Glutamatergic neuron (in vitro differentiated cells): ENCODE measurements at regions not wholly inside any gene's neighbourhood (a gene's known extent, or its start where the extent isn't known, plus 50 kb on each side); places are given as distances from the start of the nearest gene placed in this dataset.

ENCODE experiments used
- DNase-seq: peaks from one replicate; pipeline ENCODE4 v3.0.0; 2022
- H3K27ac Mint-ChIP-seq: one replicate; pipeline ENCODE4 v1.8.0; 2020; ENCODE audit warnings: mild to moderate bottlenecking, mixed read lengths, inconsistent platforms; ENCODE audit not compliant: unreplicated experiment
- H3K27me3 Mint-ChIP-seq: one replicate; pipeline ENCODE4 v1.8.0; 2020; ENCODE audit warnings: mild to moderate bottlenecking, moderate library complexity, mixed read lengths, inconsistent platforms; ENCODE audit not compliant: unreplicated experiment
- H3K36me3 Mint-ChIP-seq: one replicate; pipeline ENCODE4 v1.8.0; 2020; ENCODE audit warnings: mild to moderate bottlenecking, mixed read lengths, inconsistent platforms; ENCODE audit not compliant: unreplicated experiment
- H3K4me1 Mint-ChIP-seq: one replicate; pipeline ENCODE4 v1.8.0; 2020; ENCODE audit warnings: mild to moderate bottlenecking, low read depth, mixed read lengths, inconsistent platforms; ENCODE audit not compliant: unreplicated experiment
- H3K4me3 Mint-ChIP-seq: one replicate; pipeline ENCODE4 v1.8.0; 2020; ENCODE audit warnings: mild to moderate bottlenecking, mixed read lengths, inconsistent platforms; ENCODE audit not compliant: unreplicated experiment
- H3K9me3 Mint-ChIP-seq: one replicate; pipeline ENCODE4 v1.8.0; 2020; ENCODE audit warnings: mild to moderate bottlenecking, moderate library complexity, mixed read lengths, inconsistent platforms; ENCODE audit not compliant: unreplicated experiment
- CTCF ChIP-seq: fragments of 200-600 bp; sonication (generic); IDR thresholded peaks from one replicate; pipeline ENCODE4 v1.5.0; 2021; ENCODE audit not compliant: partially characterized antibody, unreplicated experiment

GRCh38 chr12:65592416-65592815, 231.9 kb upstream of the HMGA2 start:
- no peak overlapping the region for H3K4me3 Mint-ChIP-seq
- H3K27me3 Mint-ChIP-seq, result no peaks in the 10 kb centered on the region
- no peak for DNase-seq
- no peaks in the 10 kb centered on the region for H3K9me3 Mint-ChIP-seq
- H3K27ac Mint-ChIP-seq, result no peak overlapping the region
- TF ChIP-seq CTCF, result no peak
- H3K4me1 Mint-ChIP-seq, result peaks cover 8% of the 10 kb centered on the region
- no peaks in the 10 kb centered on the region for H3K36me3 Mint-ChIP-seq

- Mint-ChIP-seq H3K27ac (no peak overlapping the region), H3K9me3 (no peaks in the 10 kb centered on the region), H3K36me3 (no peaks in the 10 kb centered on the region), H3K4me1 (peaks cover 5% of the 10 kb centered on the region), H3K27me3 (no peaks in the 10 kb centered on the region), H3K4me3 (no peak overlapping the region)
- no peak for DNase-seq
- TF ChIP-seq CTCF, result no peak
These were observed 231.0 kb upstream of the HMGA2 start for GRCh38 chr12:65593239-65593701.

- H3K4me1 Mint-ChIP-seq, result peaks cover 5% of the 10 kb centered on the region
- no peak for TF ChIP-seq CTCF
- H3K9me3 Mint-ChIP-seq, result no peaks in the 10 kb centered on the region
- no peaks in the 10 kb centered on the region for H3K36me3 Mint-ChIP-seq
- DNase-seq, result no peak
- H3K27ac Mint-ChIP-seq, result no peak overlapping the region
- H3K27me3 Mint-ChIP-seq, result no peaks in the 10 kb centered on the region
- no peak overlapping the region for H3K4me3 Mint-ChIP-seq
These were observed 229.9 kb upstream of the HMGA2 start for GRCh38 chr12:65594409-65594808.

GRCh38 chr12:65595016-65595560, 229.2 kb upstream of the HMGA2 start:
- no peak overlapping the region for H3K4me3 Mint-ChIP-seq
- no peak overlapping the region for H3K27ac Mint-ChIP-seq
- no peaks in the 10 kb centered on the region for H3K9me3 Mint-ChIP-seq
- TF ChIP-seq CTCF, result no peak
- H3K4me1 Mint-ChIP-seq, result peaks cover 5% of the 10 kb centered on the region
- H3K27me3 Mint-ChIP-seq, result no peaks in the 10 kb centered on the region
- DNase-seq, result no peak
- no peaks in the 10 kb centered on the region for H3K36me3 Mint-ChIP-seq

- TF ChIP-seq CTCF, result no peak
- Mint-ChIP-seq H3K4me3 (no peak overlapping the region), H3K27me3 (no peaks in the 10 kb centered on the region), H3K9me3 (no peaks in the 10 kb centered on the region), H3K27ac (no peak overlapping the region), H3K4me1 (peaks cover 5% of the 10 kb centered on the region), H3K36me3 (no peaks in the 10 kb centered on the region)
- DNase-seq, result no peak
These were observed 227.7 kb upstream of the HMGA2 start for GRCh38 chr12:65596514-65597091.
